Left colon (tissue), 2 donors: ENCODE measurements at regions not wholly inside any gene's neighbourhood (a gene's known extent, or its start where the extent isn't known, plus 50 kb on each side); places are given as distances from the start of the nearest gene placed in this dataset.
"Not testable (repeated sequence)": the region's sequence is repeated elsewhere in the genome, so short reads cannot be mapped to it uniquely, and the experiment has no call there.

Experiments
- ATAC-seq: fragments of 200-7000 bp; cut with Tn5 transposase; one replicate; pipeline ENCODE4 v1.9.1; 2020; ENCODE audit warnings: mild to moderate bottlenecking, moderate library complexity
- DNase-seq, 2 donors: peaks; one replicate each; pipeline ENCODE4 v3.0.0-alpha.2; 2020
- intact Hi-C, 2 donors: fragments of 100-400 bp; cut with DNase I in 1 of 2; cut with micrococcal nuclease in 1 of 2; formaldehyde crosslinking; loops; one replicate each; pipeline versions ENCODE4 v1.11.2 to v1.14.0; 2022; cut with DNase I, micrococcal nuclease
- donor health status: DM: no; HTN: no; CAD: no.
- donor health status: DM: yes; HTN: yes; CAD: no.

DNA sequence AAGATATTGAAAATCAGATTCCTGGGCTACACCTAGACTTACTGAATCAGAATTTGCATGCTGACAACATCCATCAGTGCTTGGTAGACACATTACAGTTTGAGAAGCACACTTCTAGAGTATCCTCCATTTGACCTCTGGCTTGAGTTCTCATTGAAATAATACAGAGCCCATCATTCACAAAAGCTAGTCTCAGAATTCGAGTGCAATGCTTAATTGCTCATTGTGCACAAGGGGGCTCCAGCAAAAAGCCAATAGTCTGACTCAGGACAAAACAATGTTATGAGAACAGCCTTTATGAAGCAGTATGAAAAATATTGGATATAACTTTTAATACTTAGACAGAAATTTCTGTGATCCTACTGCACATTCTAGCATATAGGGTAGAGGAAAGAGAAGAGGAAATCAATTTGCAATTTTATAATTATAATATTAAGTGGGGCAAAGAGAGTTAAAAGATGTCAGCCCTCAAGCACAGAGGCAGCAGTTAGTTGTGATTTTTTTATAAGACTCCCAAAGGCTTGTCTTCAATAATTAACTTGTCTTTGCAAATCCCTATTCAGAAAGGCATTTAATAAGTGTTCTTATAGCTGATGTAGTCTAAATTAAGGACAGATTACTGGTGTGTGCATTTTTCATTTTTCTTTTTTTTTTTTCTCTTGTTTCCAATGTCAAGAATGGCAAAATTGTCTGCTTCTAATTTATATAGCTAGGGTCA is 105.8 kb upstream of the ANK3 start:
- no peak for DNase-seq
- no peak for ATAC-seq
- intact Hi-C loops: no loop called here

DNA sequence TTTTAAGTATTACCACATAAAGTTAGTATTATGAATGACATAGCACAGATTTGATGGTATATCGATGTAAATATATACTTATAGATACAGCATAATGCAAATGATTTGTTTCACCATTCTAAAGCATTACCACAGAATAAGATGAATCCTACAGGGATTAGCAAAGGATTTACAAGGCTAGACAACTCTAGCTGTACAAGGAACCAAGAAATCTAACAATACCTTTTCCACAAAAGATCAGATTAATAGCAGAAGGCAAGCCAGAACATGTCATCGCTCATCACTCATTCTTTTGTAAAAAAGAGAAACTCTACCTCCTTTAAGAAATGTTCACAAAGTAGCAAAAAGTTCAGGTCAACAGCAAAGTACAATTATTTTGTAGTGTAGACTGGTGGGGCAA is 105.1 kb upstream of the ANK3 start:
- DNase-seq (no peak), ATAC-seq (no peak)
- intact Hi-C loops: no loop called here

DNA sequence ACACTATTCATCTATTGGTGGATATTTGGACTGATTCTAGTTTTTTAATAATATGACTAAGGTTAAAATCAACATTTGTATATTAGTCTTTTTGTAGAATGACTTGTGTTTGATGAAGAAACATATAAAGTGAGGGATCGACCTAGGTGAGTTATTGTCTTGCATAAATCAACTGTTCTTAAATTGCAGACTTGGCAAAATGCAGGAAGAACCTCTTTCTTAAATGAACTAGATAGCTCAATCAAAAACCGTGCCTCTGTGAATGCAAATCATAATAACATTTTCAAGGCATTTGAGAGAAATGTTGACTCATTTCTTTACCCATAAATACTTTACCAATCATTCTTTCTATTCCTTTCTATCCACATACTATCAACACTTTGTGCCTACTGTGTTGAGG is 101.5 kb upstream of the ANK3 start:
- ATAC-seq: no peak
- intact Hi-C loops: no loop called here
- DNase-seq: no peak

DNA sequence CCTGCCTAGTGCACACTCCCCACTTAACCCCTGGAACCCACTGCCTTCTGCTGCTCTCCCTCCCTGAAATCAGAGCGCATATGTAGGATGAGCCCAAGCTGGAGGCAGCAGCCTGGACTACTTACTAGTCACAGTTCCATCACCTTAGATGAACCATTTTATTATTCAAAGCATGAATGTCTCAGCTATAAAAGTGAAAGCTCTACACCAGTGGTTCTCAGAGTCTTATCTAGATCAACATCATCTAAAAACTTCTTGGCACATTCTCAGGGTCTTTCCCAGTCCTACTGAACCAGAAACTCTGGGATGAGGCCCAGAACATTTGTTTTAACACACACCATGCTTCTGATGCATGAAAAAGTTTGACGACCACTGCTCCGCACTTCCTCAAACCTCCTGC is 100.3 kb upstream of the ANK3 start:
- ATAC-seq (peak; percentile 22), DNase-seq (no peak)
- intact Hi-C loops: no loop called here

DNA sequence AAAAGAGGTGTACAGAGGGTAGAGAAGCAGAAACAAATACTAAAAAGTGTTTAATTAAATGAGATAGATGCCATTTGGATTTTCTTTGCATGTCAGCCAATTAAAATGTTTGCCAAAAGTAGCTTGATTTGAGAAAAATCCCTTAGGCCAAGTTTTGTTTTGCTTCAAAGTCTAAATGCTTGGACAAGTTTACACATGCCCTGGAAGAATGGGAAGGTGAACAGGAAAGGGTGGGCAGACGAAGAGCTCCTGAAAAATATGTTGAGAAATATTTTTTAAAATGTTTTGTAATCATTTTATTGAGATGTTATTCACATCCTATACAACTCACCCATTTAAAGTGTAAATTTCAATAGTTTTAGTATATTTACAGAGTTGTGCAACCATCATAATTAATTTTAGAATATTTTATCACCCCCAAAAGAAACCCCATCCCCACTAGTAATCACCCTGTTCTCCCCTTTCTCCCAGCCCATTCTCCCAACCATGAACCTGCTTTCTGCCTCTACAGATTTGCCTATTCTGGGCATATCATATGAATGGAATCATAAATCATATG is 98.5 kb upstream of the ANK3 start:
- ATAC-seq: no peak
- intact Hi-C loops: no loop called here
- no peak for DNase-seq

DNA sequence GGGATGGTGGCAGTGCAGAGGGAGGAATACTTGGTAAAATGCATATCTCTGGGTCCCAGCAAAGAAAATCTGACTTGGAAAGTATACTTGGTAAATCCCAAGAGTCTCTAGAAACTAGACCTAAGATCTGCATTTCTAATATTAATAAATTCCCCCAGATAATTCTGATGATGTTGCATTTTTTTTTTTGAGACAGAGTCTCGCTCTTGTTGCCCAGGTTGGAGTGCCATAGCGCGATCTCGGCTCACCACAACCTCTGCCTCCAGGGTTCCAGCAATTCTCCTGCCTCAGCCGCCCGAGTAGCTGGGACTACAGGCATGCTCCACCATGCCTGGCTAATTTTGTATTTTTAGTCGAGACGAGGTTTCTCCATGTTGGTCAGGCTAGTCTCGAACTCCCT is 97.9 kb upstream of the ANK3 start:
- ATAC-seq: no peak
- no peak for DNase-seq
- intact Hi-C loops: no loop called here

DNA sequence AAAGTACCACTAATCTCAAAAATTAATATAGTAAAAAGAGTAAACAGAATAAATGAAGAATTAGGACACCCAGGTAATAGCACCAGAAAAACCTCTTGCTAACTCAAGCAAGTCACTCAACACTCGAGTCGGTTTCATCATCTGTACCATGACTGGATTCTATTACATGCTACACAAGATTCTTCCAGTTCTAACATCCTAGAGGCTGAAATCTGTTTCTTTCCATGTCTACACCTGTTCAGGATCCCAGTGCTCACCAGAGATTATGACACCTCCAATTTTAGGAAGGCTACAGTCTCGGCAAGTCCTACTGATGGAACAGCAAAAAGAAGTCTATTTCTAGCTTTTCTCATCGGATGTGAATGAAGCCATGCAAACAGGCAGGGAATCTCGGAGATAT is 95.3 kb upstream of the ANK3 start:
- intact Hi-C loops: no loop called here
- no peak for ATAC-seq

DNA sequence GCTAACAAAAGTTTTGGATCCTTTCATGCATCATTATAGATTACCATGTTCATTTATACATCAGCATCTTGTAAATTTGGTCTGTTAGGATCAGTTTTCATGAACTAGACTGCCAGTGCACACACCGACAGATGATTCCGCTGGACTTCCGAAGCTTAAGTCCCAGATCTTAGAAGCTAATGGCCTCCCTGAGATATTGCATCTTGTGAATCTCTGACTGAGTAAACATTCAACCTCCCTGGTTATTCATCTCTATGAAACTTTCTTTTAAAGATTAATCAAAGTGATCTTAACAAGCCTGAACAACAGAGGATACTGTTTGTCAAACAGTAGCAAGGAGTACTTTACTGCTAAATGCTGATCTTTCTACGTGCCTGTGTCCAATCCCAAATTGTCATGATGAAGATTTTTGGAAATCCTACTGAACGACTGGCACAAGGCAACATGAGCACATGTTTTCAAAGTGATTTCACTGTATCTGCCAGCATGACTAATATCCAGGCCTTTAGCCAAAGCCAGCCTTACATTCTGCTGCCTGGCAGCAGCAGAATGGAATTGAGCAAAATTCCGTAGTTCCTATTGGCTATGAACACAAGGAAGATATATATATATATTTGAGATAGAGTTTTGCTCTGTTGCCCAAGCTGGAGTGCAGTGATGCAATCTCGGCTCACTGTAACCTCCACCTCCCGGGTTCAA is 91.3 kb upstream of the ANK3 start:
- ATAC-seq (no peak), DNase-seq (no peak)
- intact Hi-C loops: no loop called here

More for the DNA sequence above, 95.3 kb upstream of the ANK3 start:
- no peak for DNase-seq

DNA sequence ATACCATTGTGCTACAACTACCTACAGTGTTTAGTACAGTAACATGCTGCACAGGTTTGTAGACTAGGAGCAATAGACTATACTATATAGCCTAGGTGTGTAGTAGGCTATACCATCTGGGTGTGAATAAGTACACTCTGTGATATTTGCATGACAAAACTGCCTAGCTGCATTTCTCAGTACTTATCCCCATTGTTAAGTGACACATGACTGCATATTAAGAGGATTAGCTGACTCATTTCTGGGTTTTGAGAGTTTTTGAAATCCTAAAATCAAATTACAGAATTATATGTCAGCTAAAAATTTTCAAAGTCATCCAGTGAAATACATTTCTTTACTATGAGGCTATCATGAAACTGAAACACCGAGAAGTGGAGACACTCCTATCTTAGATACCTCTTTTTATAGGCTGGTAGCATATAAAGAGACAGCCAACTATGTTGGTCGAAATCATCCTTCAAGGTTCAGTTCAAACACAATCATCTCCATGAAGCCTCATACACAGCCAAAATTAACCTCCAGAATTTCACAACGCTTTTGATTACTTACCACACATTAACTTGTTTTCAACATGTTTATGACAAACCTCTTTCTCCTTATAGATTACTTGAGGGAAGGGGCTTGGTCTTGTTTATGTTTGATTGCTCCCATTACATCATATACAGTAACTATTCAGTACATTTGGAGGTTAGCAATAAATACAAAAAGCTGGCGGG is 89.8 kb upstream of the ANK3 start:
- intact Hi-C loops: no loop called here
- no peak for DNase-seq
- ATAC-seq: no peak

DNA sequence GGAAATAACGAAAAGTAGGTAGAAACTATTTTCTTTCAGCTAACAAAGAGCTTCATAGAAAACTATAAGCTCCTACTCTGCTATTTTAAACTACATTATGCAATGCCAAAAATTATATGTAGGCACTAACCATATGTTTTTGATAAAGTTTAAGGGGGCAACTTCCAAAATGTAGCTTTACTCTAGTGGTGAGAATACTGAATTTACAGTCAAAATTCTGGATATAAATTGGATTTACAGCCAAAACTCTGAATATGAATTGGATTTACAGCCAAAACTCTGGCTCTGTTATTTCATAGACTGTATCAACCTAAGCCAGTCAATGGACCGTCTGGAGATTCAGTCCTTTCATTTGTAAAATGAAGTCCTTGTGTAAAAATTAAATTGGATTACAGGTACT is 86.8 kb upstream of the ANK3 start:
- DNase-seq: no peak
- intact Hi-C loops: no loop called here
- ATAC-seq: no peak

DNA sequence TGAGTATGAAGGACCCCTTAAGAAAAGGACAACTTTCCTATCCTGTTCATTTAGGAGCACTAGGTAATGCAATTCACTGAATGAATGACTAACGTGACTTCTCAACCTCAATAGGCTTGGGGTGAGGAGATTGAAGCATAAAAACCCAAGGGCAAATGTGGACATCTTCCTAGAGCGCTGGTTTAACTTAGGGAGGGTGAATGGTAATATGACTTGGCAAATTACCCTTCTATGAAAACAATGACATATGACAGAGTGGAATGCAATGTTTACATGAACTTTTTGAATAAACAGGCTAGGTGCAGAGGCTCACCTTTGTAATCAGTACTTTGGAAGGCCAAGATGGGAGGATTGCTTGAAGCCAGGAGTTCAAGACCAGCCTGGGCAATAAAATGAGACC is 83.9 kb upstream of the ANK3 start:
- DNase-seq (no peak), ATAC-seq (peak; percentile 45)
- intact Hi-C loops: no loop called here

DNA sequence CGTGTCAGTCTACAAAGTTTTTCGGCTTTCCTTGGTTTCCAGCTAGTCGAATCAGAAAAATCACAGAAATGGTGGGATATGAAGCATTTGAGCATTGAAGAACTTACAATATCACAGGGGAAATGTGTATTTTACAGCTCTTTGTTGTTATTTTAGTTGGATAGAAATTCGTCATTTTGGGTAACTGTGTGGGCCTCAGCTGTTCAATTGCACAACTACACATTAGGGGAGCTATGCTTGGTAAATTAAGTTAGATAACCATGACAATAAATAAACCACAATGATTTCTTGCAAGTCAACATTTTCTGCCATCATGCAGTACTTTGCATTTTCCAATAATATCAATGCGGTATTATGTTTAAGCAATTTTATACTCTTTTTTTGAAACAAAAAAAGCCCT is 80.4 kb upstream of the ANK3 start:
- DNase-seq (no peak), ATAC-seq (no peak)
- intact Hi-C loops: no loop called here

DNA sequence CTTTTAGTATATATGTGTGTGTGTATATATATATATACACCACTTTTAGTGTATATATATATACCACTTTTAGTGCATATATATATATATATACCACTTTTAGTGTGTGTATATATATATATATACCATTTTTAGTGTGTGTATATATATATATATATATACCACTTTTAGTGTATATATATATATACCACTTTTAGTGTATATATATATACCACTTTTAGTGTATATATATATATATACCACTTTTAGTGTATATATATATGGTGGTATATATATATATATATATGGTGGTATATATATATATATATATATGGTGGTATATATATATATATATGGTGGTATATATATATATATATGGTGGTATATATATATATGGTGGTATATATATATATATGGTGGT is 79.5 kb upstream of the ANK3 start:
- intact Hi-C loops, ATAC-seq: not testable (repeated sequence)

DNA sequence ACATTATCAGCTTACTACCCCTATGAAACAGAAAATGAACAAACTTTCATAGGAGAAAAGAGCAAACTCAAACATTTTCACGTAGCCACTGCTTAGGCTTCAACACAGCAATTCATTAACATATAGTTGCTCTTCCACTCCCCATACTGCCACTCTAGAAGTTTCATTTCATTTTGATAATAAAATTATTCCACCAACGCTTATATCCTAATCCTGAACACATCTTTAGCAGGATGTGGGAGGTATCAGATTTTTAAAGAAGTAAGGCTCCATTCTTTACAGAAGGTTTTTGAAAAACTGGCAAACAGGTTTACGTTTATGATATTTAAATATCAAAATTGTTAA is 77.5 kb upstream of the ANK3 start:
- DNase-seq (no peak), ATAC-seq (no peak)
- intact Hi-C loops: no loop called here

More for the DNA sequence above, 79.5 kb upstream of the ANK3 start:
- not testable (repeated sequence) for DNase-seq

DNA sequence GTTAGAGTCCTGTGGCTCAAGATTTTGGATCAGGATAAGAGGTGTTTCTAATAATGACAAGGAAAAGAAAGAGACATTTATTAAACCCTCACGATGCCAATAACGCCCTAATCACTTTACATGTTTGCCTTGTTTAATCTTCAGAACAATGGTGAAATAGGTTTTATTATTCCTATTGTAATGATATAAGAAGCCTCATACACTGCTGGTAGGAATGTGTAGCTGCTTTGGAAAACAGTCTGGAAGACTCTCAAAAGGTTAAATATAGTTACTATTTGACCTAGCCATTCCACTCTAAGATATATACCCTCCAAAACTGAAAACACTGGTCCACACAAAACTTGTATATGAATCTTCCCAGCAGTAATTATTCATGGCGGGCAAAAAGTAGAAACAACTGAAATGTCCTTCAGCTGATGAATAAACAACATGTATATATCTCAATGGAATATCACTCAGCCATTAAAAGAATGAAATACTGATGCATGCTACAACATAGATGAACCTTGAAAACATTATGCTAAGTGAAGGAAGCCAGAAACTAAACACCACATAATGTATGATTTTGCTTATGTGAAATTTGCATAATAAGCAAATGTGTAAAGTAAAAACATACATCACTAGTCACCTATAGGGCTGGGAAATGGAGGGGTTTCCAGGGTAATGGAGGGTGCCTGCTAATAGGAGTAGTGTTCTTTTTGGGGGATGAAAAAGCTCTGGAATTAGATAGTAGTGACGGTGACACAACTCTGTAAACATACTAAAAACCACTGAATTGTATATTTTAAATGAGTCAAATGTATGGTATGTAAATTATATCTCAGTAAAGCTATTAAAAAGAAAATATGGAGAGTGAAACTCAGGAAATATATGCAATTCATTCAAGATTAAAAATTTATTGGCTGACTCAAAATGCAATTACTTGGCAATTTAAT is 76.9 kb upstream of the ANK3 start:
- intact Hi-C loops: no loop called here
- ATAC-seq: no peak
- DNase-seq: no peak

DNA sequence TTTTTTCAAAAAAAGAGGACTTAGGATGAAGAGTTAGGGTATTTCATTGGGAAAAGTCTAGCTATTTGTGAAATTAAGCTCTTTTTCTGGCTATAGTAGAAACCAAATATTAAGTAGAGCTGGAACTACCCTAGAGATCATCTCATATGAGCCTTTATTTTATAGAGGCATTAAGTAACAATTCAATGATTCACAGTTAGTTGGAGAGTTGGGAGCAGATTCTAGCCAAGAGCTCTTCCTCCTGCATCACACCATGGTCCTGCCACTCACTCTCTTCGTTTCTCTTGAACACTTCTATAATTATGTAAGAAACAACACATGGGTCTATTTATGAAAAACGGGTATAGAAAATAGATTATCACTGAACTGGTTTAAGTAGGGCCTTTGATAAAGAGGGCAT is 76.1 kb upstream of the ANK3 start:
- intact Hi-C loops: no loop called here
- ATAC-seq: no peak

DNA sequence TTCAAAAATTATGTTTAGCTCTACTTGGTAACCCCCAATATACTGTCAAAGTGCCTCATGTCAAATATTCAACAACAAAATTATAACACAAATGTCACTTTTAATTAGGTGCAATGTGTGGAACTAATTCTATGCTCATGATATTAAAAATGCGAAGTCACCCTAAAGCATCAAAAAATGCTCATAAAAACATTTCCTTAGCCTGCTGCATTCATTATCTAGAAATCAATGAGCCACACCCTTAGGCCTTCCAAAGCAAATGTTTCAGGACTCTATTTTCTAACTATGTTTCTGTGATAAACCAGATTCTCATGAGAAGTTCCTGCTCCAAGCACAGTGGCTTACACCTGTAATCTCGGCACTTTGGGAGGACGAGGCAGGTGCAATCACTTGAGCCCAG is 75.0 kb upstream of the ANK3 start:
- DNase-seq: no peak
- no peak for ATAC-seq
- intact Hi-C loops: no loop called here

More for the DNA sequence above, 76.1 kb upstream of the ANK3 start:
- DNase-seq: no peak

DNA sequence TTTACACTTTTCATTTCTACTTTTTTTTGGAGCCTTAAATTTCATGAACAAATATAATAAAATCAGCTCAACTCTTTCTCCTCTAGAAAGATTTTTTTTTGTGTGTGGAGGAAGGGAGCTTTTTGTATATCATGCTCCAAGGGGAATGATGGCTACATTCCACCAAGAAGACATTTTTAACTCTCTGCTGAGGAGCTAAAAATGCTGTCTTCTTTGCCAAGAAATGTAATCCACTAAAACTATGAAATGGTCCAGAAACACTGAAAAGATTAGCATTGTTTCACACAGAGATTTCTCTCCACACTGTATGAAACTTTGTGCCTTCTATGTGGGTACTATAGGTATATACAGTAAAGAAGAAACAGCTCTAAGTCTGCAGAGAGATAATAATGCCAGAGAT is 74.1 kb upstream of the ANK3 start:
- intact Hi-C loops: no loop called here
- DNase-seq (no peak), ATAC-seq (no peak)

DNA sequence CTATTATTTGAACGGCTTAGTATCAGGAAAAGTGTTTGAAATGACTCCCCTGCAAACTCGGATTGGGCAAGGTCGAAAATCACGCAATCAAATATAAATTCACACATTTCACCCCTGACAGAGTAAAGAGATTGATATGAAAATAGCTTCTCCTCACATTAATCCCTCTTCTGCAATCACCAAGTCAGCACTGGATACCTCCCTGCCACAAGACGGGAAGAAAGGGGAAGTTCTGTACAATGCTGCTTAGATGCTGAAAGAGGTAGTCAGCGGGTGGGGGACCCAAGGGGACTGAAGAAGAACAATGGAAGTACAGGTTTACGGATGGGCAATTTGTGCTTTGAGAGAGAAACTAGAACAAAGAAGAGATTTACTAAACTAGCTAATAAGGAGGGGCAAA is 72.0 kb upstream of the ANK3 start:
- ATAC-seq: no peak
- intact Hi-C loops: no loop called here
- no peak for DNase-seq
